ENCODE measurements at regions not wholly inside any gene's neighbourhood (a gene's known extent, or its start where the extent isn't known, plus 50 kb on each side); places are given as distances from the start of the nearest gene placed in this dataset.

DNA sequence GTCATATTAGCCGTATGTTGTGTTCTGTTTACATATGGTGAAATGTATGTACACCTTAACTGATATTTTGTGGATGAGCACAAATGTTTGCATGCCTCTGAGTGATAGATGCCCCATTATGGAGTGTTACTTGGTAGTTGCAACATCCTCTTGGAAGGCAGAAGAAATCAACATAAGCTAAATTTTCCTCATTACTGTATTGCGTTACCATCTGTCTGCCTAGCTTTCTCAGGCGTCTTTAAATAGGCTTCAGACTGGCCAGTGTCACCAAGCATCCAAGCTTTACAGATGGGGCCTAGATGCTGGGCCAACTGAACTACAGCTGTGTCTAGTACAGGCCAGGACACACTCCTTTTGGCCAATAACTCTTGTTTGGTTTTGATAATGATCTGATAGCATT is 250.6 kb downstream of the SAMD5 start:
- no peak for DNase-seq

DNA sequence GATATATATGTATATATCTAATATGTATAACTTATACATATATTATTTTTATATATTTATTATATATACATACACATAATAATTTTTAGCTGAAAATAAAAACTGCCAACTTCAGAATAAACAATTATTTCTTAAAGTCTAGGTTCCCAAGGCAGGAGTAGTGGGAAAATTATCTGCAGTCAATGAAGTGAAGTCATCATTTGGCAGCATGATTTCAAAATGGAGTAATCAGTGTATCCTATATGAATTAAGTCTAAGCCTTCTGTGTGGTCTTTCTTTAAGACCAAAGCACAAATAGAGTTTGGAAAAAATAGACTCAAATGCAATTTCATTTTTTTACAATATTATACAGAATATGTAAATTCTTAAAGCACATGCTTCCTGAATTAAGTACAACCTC is 251.0 kb downstream of the SAMD5 start:
- no peak for DNase-seq

DNA sequence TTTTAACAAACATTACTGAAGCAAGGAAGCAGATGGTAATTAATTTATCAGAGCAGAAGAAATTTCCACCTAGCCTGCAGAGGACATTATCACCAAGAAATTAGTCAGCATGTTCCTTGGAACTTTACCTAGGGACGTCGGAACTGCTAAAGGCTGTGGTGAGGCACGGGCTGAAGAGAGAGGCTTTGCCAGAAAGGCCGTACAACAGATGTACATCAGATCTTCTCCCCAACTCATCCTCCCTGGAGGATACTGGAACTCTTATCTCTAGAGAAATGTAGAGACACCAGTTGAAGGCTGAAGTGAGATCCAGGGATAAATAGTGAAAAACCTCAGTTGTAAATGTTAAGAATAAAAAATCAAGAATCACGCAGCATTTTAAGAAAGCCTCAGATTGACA is 257.1 kb downstream of the SAMD5 start:
- DNase-seq, result no peak

DNA sequence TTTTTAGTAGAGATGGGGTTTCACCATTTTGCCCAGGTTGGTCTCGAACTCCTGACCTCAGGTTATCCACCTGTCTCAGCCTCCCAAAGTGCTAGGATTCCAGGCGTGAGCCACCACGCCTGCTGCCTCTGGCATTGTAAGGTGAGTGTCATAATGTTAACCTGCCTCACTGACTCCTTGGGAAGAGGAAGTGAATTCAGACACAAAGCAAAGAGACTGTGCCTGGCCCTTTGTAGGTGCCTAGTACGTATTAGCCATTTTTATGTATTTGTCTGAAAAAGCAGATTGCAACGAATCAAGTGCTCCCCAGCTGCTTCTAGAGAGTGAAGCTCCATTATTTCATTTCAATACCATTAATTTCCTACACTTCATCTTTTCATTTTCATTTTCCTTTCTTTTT is 260.5 kb downstream of the SAMD5 start:
- DNase-seq, result no peak

DNA sequence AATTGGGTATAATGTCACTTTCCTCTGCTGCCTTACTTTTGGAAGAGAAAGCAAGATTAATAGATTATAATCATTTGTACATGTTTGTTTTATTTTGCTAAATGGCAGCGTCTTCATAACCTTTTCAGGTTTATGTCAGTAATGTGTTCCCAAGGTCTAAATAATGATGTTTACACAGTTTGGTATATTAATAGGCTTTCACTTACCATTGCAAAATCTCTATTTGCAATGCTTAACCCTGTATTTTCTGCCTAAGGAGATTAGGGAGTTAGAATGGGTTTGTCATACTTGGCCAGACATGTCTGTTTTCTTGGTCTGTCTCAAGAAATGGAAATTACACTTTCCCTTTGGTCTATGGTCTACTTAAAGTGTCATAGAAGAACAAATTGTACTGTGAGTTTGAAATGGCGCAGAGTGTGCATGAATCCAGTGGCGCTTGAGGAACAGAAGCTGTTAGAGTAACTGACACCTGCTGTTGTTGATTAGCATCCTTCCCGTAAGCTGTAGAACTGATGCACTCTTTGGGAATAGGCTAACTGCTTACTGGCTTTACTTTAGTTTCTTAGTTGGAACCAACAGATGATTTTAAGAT is 261.1 kb downstream of the SAMD5 start:
- DNase-seq, result no peak

DNA sequence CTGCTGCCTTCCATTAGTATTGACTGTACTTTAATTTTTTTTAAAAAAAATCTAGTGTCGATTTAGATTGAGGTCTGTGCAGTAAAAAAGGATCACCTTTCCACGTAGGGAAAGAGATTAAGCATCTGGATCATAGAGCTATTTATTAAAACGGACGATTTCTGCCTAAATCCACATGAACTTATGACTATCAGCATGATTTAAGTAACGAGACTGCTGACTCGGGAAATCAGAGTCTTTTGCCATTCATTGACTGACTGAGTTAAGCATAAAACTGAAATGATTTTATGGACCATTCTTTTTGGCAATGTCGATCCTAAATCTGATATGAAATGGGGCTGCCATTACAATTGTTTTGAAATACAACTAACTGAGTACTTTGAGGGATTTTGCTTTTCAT is 261.7 kb downstream of the SAMD5 start:
- DNase-seq, result no peak

DNA sequence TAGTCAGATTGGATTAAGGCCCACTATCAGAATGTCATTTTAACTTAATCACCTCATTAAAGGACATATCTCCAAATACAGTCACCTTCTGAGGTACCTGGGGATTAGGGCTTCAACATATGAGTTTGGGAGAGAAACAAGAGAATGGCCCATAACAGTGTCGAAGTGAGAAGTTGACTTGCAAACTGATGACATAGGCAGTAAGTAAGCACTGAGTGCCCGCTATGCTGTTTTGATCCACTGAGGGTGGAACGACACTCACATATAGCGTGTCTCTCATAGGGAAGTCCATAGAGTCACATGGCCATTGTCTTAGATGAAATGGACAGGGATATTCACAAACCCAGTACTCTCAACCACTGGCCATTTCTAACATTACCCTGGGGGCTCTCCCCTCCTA is 264.2 kb downstream of the SAMD5 start:
- DNase-seq, result no peak

DNA sequence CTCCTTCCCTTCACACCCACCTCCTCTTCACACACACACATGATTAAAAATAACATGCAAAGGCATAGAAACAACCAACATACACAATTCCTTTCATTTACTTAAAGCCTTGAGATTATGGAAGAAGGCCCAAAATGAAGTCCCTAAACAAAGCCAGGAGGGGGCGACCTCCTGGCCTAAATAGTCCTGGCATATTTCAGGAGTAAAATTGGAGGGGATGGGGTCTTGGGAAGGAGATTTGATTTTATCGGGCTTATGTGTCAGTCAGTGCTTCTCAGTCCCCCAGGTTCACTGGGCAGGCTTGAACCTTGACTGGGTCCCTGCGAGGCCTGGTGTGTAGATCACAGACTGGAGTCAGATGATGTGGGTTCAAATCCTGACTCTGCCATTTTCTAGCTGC is 266.4 kb downstream of the SAMD5 start:
- DNase-seq, result no peak

DNA sequence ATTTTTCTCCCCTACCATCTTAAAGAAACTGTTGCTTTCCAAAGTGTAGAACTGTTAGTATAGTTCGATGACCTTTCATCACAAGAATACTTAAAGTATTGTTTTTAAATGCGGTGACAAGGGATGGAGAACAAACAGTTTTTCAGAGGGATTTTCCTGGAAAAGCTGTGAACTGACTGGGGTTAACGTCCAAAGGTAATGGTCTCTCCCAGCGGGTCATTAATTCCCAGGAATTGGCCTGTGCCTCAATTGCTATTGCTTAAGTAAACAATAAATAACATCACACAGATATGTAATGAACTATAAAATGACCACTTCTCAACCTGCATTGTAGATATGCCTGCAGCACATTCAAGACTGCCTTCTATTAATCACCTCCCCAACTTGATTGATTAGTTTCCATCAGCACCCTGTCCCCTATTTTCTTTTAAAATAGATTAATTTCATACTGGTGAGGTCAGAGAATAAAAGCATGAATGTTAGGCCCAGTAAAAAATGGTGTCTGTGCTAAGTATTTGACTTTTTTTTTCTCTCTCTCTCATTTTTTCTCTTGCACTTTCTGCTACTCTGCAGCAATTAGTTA is 268.2 kb downstream of the SAMD5 start:
- no peak for DNase-seq

DNA sequence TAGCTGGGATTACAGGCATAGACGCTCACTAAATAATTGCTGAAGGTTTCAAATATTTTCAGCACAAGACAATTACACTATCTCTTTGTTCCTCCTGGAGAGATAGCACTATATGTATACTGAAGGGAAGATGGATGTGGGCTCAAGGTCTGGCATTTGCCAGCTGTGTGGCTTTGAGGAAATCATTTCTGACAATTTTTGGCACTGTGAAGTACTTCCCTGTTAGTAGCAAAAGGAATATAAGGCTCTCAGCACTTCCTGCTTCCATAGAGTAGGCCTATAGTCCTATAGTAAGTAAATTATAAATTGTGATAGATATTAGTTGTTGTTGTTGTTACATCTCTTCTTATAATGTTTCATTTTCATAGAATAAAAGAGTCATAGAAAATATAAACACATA is 271.1 kb downstream of the SAMD5 start:
- no peak for DNase-seq

DNA sequence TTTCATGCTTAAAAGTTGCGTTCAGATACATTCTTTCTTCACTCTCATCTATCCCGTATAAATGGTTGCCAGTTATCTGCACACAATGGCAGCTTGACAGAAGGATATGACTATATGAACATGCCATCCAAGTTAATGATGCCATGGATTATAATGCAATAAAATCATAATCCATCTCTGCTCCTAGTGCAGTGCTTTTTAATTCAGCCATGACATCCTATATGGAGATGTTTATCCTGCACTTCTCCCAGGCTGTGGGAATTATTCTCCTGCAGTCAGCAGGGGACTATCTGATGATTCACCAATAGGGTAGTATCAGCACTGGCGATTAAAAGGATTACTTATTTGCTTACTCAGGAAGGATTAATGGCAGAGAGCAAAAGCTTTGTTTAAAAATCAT is 273.8 kb downstream of the SAMD5 start:
- no peak for DNase-seq

DNA sequence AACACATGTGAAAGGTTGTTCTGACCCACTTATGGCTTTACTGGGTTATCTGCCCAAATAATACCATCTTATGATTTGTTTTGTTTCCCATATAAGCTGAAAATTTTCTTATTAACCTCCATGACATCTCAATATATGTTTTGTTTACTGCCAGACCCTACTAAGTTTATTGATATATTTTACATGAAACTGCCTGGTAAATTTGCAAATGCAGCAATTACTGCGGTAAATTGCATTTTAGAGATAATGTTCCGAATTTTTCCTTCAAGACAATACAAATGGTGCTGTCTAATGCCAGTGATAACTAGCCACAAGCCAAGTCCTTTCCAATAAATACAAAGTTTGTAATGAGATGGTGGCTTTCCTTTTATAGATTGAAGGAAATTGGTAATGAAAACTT is 275.9 kb downstream of the SAMD5 start:
- no peak for DNase-seq

DNA sequence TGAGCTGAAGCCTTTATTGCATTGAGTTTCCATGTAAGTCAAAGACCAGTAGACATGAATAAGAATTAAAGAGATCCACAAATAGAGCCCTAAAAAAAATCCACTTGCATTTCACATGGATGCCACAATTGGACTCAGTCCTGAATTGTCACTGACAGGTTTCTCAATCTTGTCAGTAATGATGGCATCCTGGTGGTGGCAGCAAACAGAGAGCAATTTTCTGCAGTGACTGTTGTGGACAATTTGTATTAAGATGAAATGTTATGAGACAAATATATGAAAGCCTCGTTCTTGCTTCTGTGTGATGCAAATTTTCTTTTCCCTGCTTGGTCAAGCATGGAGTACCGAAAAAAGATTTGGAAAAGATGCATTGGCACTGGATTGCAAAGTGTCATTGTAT is 278.9 kb downstream of the SAMD5 start:
- DNase-seq, result no peak

DNA sequence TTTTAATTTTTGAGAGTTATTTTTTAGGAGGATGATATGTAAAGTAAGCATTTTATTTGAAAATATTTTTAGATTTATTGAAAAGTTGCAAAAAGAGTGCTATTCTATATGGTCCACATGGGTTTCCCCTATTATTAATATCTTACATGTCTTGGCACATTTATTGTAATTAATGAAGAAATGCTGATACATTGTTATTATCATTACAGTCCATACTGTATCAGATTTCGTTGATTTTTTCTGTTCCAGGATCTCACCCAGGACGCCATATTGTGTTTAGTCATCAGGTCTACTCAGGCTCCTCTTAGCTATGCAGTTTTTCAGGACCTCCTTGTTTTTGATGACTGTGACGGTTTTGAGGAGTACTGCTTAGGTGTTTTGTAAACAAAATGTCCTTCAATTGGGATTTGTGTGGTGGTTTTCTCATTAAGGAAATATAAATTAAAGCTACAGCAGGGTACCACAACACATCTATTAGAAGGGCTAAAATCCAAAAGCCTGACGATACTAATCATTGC is 281.0 kb downstream of the SAMD5 start:
- no peak for DNase-seq

DNA sequence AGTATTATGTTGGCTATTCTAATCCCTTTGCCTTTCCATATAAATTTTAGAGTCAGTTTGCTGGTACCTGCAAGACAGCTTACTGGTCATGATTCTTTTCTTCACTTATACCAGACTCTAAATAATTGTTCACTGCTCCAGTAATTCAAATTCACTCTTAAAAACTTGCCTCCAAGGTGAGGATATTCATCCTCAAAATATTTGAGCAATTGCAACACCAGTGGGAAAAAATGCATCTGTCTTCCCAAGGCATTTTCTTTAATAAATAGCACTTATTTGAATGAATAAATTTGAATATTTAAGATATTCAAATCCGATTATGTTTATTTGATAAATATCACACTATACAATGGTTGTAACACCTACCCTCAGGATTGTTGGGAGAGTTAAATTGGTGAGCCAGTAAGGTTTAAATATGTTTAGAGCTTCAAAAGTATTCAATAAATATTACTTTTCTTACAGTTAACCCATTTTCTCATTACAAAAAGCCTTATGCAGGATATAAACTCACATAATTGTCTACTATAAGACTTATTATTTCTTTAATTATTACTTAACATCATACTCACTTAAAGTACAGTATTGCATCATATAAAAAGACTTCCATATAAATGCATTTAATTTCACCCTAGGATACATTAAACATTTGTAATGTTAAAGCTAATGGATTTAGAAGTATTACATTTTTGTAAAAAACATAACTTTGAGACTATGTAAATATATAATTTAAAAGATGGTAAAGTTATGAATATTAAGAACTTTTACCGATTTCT is 285.6 kb downstream of the SAMD5 start:
- no peak for DNase-seq

DNA sequence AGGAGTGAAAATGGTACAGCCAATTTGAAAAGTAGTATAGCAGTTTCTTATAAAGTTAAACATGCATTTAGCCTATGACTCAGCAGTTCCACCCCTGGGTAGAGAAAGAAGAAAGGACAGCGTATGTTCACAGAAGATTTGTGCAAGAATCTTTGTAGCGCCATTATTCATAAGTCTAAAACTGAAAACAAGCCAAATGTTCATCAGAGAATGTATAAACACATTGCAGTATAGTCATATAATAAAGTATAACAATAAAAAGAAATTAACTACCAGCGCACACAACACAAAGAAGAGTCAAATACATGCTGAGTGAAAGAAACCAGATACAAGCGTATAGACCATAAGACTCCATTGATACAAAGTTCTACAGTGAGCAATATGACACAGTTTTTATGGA is 294.0 kb downstream of the SAMD5 start:
- DNase-seq, result no peak

DNA sequence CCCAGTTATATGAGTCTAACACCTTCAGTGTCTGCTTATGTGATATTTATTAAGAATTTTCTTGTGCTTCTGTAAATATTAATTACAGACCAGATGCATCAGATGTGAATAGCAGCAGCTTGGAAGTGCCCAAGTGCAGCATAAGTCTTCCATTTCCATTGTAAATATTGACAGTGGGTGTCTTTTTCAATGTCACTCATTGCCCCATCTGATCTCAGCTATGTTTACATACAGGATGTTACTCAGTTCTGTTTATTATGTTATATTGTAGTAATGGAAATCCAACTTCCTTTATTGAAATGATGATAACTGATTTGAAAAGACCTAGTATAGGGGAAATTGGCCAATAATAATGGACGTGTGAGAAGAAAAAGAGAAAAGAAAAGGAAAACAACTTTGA is 296.7 kb downstream of the SAMD5 start:
- no peak for DNase-seq

DNA sequence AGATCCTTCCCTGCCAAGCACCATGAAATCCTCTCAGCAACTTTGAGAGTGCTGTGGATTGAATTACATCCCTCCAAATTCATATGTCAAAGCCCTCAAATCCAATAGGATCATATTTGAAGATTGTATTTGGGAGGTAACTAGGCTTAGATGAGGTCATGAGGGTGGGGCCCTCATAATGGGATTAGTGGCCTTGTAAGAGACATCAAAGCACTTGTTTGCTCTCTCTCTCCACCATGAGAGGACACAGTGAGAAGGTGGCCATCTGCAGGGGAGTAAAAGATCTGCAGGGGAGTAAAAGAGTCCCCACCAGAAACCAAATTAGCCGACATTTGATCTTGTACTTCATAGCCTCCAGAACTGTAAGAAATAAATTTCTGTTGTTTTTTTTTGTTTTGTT is 298.2 kb downstream of the SAMD5 start:
- DNase-seq, result no peak

DNA sequence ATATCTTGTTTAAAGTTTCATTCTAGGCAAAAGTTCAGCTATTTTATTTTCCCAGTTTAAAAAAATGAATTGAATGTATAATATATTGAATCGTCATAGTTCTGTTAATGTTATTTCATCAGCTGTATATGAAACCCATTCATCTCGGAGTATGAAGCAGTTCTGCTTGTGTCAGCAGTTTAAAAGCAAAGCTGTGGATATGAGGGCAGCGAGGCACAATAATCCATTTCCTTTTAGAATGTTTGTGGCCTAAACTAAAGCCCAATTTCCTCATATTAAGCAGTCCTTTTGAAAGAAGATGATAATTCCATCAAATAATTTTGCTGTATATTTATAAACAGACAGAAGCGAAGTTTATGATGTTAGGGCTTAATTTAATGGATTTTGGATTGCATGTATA is 300.1 kb downstream of the SAMD5 start:
- DNase-seq, result no peak

DNA sequence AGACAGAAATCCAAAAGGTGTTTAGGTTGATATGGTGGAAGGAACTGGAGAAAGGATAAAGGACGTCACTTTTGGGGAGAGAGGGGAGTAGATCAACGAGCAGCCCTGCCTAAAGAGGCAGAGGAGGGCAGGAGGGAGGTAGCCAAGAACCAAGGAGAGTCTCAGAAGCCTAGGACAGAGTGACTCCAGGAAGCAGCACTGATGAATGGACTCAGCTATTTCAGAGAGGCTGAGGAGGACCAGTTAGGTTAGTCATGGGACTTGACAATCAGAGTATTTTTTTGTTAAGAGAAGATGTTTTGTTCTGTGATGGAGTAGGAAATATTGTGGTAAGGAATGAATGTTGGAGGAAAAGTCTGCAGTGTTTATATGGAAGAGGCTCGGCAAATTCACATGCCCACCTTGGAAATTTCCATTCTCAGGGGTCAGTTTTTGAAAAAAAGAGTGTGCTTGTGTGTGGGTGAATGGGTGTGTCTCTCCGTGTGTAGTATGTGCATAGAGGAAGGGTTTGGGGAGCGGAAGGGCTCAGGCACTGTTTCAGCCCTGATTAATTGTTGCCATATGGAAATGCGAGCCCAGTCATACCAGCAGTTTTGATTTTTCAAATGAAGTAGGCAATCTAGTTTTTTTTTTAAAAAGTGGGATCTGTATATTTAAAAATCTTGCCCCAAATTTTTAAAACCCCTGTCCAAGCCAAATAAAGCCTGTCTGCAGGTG is 303.6 kb downstream of the SAMD5 start:
- no peak for DNase-seq

DNA sequence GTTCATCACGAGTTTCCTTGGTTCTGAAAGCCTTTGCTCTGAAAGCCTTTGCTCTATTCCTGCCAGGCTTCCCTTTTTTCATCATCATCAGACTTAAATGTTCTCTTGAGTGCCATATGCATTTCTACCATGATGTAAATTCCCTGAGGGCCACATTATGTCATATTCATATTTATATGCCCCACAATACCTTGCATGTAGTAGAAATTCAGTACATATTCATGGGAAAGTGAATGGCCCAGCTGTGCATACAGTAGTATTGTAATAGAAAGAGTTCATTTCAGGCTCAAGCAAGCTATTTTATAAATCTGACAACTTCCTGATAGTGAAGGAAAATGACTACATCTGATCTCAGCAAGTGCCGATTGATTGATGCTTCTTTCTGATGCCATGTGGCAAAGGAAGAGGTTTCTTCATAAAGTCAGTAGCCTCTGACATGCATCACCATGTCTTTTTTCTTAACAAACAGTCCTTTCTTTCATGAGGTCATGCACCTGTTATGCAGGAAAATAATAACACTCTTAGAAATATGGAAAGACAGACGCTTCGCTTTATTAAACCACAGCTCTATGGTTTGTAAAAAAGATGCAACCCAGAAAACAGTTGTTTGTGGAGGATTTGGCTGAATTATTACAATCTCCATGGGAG is 308.7 kb downstream of the SAMD5 start:
- no peak for DNase-seq

DNA sequence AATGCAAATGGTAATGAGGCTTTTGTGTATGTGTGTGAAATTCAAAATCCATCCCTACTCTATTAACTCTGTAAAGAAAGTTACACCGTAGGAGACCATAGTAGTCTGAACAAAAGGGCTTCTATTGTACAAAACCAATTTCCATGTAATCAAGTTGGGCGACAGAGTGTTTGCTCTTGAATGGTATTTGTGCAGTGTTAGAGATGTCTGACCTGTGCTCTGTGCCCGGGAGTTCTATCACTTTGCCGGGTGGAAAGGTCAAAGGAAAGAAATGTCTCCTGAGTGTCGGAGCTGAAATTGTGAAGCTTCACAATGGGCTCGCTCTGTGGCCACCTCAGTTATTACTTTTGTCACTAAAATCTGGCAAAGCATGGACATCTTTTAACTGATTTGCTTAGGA is 312.0 kb downstream of the SAMD5 start:
- DNase-seq, result no peak

DNA sequence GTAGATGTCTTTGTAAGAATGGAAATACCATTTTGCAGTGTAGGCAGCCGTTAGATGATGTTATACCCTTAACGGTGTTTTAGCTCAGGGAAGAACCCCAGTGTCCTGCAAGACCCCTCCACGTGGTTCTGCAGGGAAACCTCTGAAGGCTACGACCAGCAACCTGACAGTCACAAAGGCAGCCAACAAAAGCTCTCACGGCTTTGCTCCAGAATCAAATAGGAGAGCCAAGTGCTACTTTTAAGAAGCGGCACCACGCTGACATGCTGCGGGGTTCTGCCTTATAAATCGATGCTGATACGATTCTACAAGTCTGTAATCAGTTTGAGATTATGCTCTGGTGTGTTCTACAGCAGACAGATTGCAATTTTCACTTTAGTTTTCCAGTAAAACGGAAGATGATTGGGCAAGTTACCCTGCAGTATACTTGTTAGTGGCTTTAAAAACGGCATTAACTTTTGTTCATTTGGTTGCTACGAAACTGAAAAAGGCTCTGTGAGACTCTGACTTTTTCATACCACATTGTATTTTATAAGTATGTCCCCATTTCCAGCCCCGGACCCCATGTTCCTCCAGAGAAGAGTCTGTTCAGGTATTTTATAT is 312.9 kb downstream of the SAMD5 start:
- DNase-seq, result no peak
